Stomach (tissue), 4 donors: ENCODE measurements at regions not wholly inside any gene's neighbourhood (a gene's known extent, or its start where the extent isn't known, plus 50 kb on each side); places are given as distances from the start of the nearest gene placed in this dataset.

Source experiments
- EP300 ChIP-seq: sonication (generic); formaldehyde crosslinking; IDR thresholded peaks from one replicate; pipeline ENCODE4 v1.6.1; 2017; ENCODE audit warnings: antibody characterized with exemption
- POLR2A ChIP-seq, 4 donors: fragments of 450-650 bp; IDR thresholded peaks; one replicate each; pipeline ENCODE4 v1.6.1; 2016; ENCODE audit warnings: antibody characterized with exemption in 4 of 4, control low read depth in 2 of 4, mild to moderate bottlenecking in 1 of 4, moderate library complexity in 1 of 4
- POLR2AphosphoS5 ChIP-seq, 3 donors: sonication (generic); formaldehyde crosslinking; IDR thresholded peaks; one replicate each; pipeline ENCODE4 v1.6.1; 2016; ENCODE audit warnings: antibody characterized with exemption in 3 of 3
- TF ChIP-seq, protein P1 (sequence below), 7 experiments: fragments of 450-650 bp in 4 of 7; fragments of 200-600 bp in 3 of 7; sonication (generic) in 3 of 7; IDR thresholded peaks; one replicate each; pipeline ENCODE4 v1.5.1; 2016 to 2019; ENCODE audit warnings: antibody characterized with exemption in 7 of 7, control low read depth in 2 of 7, mild to moderate bottlenecking in 1 of 7

DNA sequence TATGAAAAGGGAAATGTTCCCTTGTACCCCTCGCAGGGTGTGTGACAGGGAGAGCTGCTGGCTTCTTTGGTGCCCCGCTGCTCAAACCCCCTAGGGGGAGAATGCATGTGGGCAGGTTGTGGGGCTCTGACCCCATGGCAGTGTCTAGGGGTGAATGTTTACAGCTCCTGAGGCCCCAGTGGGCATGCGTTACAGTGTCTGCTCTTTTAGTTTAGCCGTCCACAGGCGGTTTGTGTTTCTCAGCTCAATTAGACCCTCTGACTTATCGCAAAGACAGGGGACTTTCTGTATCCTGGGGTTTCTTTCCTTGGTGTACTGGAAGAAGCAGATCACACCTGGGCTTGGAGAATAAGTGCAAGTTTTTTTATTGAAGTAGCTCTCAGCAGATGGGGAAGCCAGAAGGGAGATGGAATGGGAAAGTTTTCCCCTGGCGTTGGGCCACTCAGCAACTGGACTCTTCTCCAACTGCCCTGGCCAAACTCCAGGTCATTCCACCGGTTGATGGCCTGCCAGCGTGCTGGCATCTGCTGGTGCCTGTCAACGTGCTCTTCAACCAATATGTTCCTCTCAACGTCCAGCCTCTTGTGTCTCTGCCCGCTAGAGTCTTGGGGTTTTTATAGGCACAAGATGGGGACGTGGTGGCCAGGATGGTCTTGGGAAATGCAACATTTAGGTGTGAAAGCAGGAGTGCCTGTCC is 720.9 kb downstream of the FSCB start:
- TF ChIP-seq, protein P1, sequence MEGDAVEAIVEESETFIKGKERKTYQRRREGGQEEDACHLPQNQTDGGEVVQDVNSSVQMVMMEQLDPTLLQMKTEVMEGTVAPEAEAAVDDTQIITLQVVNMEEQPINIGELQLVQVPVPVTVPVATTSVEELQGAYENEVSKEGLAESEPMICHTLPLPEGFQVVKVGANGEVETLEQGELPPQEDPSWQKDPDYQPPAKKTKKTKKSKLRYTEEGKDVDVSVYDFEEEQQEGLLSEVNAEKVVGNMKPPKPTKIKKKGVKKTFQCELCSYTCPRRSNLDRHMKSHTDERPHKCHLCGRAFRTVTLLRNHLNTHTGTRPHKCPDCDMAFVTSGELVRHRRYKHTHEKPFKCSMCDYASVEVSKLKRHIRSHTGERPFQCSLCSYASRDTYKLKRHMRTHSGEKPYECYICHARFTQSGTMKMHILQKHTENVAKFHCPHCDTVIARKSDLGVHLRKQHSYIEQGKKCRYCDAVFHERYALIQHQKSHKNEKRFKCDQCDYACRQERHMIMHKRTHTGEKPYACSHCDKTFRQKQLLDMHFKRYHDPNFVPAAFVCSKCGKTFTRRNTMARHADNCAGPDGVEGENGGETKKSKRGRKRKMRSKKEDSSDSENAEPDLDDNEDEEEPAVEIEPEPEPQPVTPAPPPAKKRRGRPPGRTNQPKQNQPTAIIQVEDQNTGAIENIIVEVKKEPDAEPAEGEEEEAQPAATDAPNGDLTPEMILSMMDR (IDR thresholded peaks at IDR 0.05): no peak
- no peak for TF ChIP-seq POLR2A (IDR thresholded peaks at IDR 0.05)
- no peak for TF ChIP-seq POLR2AphosphoS5 (IDR thresholded peaks at IDR 0.05)
- TF ChIP-seq EP300: no peak
